ENCODE measurements at regions not wholly inside any gene's neighbourhood (a gene's known extent, or its start where the extent isn't known, plus 50 kb on each side); places are given as distances from the start of the nearest gene placed in this dataset.
"Not testable (repeated sequence)": the region's sequence is repeated elsewhere in the genome, so short reads cannot be mapped to it uniquely, and the experiment has no call there.

DNA sequence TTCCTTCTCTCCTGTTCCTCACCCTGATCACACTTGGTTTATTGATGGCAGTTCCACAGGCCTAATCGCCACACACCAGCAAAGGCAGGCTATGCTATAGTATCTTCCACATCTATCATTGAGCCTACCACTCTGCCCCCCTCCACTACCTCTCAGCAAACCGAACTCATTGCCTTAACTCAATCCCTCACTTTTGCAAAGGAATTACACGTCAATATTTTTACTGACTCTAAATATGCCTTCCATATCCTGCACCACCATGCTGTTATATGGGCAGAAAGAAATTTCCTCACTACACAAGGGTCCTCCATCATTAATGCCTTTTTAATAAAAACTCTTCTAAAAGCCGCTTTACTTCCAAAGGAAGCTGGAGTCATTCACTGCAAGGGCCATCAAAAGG is 93.4 kb upstream of the TRIM24 start:
- DNase-seq (ENCODE audit: low spot score), result not testable (repeated sequence)

DNA sequence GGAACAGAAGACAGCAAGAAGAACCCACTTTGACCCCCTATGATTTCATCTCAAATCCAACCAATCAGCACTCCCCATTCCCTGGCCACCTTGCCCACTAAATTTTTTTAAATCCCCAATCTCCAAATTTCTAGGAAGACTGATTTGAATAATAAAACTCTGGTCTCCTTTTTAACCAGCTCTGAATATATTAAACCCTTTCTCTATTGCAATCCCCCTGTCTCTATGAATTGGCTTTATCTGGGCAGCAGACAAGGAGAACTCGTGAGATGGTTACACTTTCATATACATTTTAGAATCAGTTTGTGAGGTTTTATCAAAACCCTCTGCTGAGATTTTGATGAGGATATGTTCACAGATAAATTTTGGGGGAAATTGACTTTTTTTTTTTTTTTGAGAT is 90.3 kb upstream of the TRIM24 start:
- no peak for DNase-seq (ENCODE audit: low spot score)

DNA sequence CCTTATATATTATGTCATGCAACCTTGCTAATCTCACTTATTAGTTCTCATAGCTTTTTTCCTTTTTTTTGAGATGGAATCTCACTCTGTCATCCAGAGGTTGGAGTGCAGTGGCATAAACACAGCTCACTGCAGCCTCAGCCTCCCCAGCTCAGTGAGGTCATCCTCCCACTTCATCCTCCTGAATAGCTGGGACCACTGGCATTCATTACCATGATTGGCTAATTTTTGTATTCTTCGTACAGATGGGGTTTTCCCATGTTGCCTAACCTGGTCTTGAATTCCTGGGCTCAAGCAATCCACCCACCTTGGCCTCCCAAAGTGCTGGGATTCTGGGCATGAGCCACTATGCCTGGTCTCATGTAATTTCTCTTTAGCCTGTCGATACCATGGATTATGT is 89.1 kb upstream of the TRIM24 start:
- no peak for DNase-seq (ENCODE audit: low spot score)

DNA sequence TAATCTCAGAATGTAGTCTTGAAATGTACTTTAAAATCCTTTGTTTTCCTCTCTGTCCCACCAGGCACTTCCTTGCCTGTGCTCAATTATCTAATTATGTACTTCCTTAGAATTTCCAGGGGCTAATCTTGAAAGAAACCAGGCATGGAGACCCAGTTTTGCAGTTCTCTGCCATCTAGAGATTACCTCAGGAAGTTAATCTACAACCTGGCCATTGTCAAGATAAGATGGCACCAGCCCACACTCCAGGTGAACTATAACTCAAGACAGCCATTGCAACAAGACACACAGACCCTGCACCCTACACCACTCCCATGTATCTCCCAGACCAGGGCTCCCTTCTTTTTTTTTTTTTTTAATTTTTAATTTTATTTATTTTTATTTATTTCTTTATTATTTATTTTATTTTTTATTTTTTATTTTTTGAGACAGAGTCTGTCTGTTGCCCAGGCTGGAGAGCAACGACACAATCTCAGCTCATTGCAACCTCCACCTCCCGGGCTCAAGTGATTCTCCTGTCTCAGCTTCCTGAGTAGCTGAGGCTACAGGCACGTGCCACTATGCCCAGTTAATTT is 85.9 kb upstream of the TRIM24 start:
- peak; percentile 88 for DNase-seq (ENCODE audit: low spot score)

DNA sequence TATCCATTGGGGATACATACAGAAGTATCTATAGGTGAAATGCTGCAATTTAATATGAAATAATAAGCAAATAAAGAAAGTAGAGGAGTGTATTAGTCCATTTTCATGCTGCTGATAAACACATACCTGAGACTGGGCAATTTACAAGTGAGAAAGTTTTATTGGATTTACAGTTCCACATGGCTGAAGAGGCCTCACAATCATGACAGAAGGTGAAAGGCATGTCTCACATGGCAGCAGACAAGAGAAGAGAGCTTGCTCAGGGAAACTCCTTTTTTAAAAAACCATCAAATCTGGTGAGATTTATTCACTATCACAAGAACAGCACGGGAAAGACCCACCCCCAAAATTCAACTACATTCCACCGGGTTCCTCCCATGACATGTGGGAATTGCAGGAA is 82.8 kb upstream of the TRIM24 start:
- DNase-seq (ENCODE audit: low spot score), result no peak

DNA sequence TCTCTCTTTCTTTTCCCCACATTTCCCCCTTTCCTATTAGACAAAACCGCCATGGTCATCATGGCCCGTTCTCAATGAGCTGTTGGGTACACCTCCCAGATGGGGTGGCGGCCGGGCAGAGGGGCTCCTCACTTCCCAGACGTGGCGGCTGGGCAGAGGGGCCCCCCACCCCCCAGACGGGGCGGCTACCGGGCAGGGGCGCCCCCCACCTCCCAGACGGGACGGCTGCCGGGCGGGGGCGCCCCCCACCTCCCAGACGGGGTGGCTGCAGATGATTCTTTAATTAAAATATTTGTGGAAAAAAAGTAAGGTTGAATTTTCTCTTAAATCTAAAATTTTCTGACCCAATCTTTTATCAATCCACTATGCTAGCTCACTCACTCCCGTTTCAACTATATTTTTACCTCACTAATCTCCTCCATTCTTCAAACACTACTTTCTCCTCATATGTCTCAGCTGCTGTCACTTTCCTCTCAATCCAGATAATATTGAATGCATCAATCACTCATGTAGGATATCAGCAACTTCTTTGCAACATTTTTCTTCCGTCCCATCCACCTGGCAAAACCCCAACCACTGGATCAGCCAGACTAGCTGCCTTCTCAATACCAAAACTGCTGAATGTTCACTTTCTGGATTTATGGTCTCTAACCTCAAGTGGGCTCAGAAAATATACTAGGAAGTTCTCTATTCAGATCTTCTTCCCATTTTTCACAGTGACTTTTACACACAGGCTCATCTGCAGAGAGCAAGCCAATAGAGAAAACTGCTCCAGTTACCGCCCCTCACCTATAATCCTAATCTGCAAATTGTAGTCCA is 81.1 kb upstream of the TRIM24 start:
- no peak for DNase-seq (ENCODE audit: low spot score)

DNA sequence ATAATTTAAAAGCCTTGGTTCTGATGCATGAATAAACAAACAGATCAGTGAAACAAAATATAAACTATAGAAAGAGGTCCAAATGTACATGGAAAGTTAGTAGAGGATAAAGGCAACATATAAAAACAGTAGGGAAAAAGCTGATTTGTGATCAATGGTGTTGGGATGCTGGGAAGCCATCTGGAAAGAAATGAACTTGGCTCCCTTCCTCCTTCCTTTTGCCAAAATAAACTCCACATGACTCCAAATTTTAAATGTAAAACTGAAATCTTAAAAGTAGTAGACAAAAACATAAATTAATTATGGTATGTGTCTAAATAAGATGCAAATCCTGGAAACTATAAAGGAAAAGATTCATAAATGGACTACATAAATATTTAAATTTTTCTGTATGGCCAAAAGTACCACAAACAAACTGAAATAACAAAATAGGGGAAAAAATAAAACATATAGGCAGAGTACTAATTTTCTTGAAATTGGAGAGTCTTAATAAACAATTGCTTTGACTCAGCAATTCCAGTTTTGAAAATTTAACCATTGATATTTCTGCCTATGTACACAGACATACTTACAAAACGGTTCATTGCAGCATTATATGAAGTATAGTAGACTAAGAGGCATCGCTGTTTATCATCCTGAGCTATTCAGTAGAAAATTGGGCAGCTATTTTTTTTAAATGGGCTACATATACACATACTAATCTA is 77.0 kb upstream of the TRIM24 start:
- no peak for DNase-seq (ENCODE audit: low spot score)

DNA sequence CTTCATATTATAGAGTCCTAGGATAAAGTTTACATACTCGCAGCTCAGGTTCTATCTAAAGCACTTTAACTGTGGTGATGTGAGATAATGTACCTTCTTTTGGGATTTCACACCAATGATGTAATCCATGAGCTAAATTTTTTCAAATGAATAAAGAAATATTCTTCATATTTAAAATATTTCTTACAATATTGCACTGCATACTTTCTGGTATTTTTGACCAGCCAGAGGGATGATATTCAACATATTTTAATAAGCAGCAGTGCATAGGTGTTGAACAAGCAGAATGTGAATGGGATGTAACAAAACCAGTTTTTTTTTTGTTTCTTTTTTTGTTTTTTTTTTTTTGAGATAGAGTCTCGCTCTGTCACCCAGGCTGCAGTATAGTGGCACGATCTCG is 73.2 kb upstream of the TRIM24 start:
- no peak for DNase-seq (ENCODE audit: low spot score)

DNA sequence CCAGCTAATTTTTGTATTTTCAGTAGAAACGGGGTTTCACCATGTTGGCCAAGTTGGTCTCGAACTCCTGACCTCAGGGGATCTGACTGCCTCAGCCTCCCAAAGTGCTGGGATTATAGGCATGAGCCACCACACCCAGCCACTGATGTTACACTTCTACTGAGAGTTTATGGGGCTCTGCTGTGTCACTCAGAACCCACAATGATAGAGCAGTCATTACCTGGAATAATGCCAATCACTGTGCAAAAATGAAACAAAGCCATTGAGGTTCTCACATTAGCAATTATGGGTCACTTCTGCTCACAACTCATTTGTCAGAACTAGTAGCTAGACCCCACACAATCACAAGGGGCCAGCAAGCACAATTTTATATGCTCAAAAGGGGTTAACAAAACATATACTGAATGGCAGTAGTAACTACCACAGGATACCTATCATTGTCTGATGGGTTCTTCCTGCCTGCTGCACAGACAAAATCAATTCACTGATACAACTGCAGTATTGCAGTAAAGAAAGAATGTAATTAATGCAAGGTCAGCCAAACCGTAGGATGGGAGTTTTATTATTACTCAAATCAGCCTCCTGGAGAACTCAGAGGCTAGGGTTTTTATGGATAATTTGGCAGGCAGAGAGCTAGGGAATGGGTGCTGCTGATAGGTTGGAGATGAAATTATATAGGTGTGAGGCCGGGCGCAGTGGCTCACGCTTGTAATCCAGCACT is 72.1 kb upstream of the TRIM24 start:
- no peak for DNase-seq (ENCODE audit: low spot score)

DNA sequence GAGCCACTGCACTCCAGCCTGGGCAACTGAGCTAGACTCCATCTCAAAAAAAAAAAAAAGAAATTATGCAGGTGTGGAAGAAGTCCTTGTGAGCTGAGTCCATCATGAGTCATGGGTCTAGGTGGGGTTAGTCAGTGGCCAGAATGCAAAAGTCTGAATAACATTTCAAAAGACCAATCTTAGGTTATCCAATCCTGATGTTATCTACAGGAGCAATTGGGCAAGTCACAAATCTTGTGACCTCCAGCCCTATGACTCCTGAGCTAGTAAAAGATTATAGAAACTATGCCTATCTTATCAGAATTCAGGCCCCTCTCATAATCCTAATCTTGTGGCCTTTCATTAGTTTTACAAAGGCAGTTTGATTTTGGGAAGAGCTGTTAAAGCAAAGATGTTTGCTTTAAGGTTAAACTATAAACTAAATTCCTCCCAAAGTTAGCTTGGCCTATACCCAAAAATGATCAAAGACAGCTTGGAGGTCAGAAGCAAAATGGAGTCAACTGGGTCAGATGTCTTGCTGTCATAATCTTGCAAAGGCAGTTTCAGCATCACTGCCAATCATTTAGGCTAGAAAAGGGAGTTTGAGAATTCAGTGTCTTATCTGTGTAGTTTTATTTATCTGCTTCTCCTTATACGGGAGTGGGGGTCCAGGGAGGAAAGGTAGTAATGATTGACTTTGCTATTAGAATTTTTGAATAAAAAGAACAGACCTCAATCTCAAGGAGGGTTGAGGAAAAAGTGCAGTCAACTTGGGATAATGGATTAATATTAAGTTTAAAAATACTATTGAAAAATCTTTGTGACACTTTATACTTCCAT is 71.2 kb upstream of the TRIM24 start:
- DNase-seq (ENCODE audit: low spot score), result no peak

DNA sequence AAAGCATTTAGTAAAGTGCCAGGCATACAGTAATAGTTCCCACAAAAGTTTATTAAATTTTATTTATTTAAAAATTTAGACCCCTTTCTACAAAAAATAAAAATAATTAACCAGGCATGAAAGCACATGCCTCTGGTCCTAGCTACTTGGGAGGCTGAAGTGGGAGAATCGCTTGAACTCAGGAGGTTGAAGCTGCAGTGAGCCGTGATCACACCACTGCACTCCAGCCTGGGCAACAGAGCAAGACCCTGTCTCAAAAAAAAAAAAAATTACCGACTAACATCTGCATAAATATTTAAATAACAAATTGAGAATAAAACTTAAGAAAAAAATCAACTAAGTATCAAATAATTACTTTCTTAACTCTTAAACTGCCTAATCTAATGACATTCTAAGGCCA is 64.3 kb upstream of the TRIM24 start:
- no peak for DNase-seq (ENCODE audit: low spot score)

DNA sequence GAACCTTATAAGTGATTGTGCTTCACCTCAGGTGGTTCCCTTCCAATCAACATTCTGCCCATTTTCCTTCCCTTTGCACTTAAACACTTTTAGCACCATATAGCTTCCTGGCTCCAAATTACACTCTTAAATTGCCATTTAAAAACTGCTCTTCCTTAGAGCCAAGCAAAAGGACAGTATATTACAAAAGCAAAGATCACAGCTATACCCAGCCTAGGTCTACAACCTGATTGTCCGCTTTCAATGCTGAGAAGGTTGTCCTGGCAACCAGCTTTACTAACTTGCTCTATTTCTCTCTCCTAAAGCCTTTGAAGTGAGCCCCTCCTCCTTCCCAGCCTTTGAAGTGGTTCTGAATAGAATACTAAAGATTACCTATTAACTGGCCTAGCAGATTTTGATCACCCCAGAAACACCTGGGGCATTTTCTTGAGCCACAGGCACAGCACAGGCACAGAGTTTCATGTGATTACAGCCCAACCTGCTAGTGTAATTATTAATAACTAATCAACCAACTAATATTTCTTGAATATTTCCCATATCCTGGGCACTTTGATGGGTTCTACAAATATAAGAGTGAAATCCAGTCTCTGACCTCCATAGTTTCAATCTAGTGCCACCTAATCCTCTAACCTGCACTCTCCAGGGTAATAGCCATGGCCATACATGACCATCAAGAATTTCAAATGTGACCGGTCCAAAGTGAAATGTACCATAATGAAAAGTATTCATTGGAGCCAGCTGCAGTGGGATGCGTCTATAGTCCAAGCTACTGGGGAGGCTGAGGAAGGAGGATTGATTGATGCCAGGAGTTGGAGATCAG is 63.6 kb upstream of the TRIM24 start:
- no peak for DNase-seq (ENCODE audit: low spot score)

DNA sequence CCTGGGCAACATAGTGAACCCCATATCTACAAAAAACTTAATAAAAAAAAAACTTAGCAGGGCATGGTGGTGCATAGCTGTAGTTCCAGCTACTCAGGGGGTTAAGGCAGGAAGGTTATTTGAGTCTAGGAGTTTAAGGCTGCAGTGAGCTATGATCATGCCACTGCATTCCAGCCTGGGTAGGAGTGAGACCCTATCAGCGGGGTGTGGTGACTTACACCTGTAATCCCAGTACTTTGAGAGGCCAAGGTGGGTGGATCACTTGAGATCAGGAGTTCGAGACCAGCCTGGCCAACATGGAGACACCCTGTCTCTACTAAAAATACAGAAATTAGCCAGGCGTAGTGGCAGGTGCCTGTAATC is 63.0 kb upstream of the TRIM24 start:
- not testable (repeated sequence) for DNase-seq (ENCODE audit: low spot score)

DNA sequence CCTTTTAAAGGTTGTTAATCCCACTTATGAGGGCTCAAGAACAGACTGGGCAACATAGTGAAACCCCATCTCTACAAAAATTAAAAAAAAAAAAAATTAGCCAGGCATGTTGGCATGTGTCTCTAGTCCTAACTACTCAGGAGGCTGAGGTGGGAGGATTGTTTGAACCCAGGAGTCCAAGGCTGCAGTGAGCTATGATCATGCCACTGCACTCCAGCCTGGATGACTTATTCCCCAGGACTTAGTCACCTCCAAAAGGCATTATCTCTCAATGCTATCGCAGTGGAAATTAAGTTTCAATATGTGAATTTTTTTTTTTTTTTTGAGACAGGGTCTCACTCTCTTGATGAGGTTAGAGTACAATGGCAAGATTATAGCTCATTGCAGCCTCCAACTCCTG is 61.2 kb upstream of the TRIM24 start:
- DNase-seq (ENCODE audit: low spot score), result no peak

DNA sequence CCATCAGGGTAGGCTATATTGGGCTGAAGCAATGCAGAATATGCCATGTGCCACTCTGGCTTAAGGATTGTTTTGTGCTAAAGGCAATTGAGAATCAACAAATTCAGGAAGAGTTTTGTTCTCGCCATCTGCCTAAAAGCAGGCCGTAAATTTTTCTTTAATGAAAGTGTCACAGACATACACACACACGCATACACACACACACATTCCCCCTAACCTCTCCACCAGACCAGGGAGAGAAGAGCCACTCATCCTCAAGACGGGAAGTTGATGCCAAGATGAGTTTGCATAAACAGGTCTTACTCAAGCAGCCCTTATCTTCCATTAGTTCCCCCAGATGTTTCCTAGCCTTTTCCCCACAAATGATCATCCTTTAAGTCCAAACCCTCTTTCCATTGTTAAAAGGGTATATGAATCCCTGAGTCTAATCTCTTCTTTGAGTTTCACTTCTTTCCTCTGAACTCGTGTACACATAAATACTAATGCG is 59.6 kb upstream of the TRIM24 start:
- DNase-seq (ENCODE audit: low spot score), result no peak

DNA sequence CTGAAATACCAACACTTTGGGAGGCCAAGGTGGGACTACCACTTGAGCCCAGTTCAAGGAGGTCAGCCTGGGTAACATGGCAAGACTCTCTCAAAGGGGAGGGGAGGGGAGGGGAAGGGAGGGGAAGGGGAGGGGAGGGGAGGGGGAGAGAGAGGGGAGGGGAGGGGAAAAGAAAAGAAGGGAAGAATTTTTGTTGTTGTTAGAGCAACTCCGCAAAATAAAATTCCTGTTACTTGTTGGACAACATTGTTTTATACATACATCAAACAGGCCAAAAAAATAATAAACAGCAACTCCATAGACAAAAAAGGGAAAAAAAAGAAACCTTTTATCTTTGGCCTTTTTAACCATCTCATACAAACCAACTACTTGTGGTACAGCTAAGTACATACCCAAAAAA is 57.3 kb upstream of the TRIM24 start:
- no peak for DNase-seq (ENCODE audit: low spot score)

DNA sequence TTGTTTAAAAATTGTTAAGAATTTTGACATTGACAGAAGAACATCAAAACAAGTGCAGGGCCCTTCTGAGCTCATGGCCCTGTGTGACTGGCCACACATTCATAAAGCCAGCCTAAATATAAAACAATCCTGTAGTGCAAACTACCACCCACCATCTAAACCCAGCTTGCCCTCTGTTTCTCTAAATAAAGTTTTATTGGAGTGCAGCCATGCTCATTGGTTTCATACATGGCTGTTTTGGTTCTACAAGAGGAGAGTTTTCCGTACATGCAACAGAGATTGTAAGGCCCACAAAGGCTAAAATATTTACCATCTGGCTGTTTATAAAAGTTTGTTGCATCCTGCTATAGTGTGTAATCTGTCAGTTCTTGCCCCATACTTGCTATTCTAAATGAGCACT is 54.6 kb upstream of the TRIM24 start:
- no peak for DNase-seq (ENCODE audit: low spot score)

DNA sequence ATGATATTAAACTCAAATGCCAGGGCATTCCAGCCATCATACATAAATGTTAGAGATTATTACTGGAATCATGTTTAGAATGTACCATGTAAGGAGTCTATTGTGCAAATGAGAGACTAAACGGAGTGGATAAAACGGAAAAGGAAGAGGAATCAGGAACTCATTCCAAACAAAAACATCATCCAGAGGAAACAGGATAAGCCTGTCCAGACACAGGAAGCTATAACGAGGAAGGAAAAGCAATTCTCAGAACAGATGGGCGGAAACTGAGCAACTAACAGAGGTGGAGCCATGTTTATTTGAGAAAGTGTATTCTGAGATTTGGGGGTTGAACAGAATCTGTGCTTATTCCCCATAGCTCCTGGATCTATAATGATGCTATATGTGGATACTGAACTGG is 52.3 kb upstream of the TRIM24 start:
- DNase-seq (ENCODE audit: low spot score), result no peak

Measured in SK-N-DZ (cell line).